GM23248 (cell line): ENCODE measurements at regions not wholly inside any gene's neighbourhood (a gene's known extent, or its start where the extent isn't known, plus 50 kb on each side); places are given as distances from the start of the nearest gene placed in this dataset.

ENCODE experiments used
- EZH2 ChIP-seq: fragments of 200-600 bp; sonication (generic); IDR thresholded peaks from 2 replicates; pipeline ENCODE4 v1.6.1; 2018; ENCODE audit warnings: antibody characterized with exemption, mild to moderate bottlenecking; ENCODE audit not compliant: insufficient read depth, poor library complexity, severe bottlenecking
- EZH2phosphoT487 ChIP-seq: fragments of 200-600 bp; sonication (generic); IDR thresholded peaks from 2 replicates; pipeline ENCODE4 v1.6.1; 2018; ENCODE audit warnings: antibody characterized with exemption, moderate library complexity, mild to moderate bottlenecking, low read depth; ENCODE audit not compliant: insufficient read depth

DNA sequence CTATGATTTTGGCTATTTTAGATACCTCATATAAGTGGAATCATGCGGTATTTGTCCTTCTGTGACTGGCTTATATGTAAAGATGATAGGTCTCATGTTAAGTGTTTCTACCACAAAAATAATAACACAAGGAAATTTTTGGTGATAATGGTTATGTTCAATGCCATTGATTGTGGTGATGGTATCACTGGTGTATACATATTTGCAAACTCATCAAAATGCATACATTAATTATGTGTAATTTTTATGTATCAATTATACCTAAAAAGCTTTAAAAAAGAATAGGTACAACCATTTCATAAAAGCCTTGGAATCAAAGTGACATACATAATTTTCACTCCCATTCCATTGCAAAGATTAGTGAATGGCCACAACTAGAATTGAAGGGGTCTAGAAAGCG lies 178.3 kb upstream of the FMR1 start:
- TF ChIP-seq EZH2 (no peak), EZH2phosphoT487 (no peak)
